ENCODE measurements at regions not wholly inside any gene's neighbourhood (a gene's known extent, or its start where the extent isn't known, plus 50 kb on each side); places are given as distances from the start of the nearest gene placed in this dataset.

DNA sequence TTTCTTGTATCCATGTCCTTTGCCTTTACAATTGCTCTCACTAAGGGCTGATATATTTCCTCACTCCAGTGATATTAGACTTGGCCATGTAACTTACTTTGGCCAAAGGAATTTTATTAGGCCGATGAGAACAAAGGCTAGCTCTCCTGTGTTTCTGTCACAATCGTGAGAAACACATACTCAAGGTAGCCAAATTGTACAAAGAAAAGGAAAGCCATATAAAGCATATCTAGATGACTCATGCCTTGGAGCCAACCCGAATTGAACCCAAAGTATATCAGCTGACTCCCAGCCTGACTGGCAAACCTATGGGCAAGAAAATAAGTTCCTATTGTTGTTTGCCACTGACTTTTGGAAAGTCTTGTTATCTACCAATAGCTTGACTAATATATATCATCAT lies 371.7 kb upstream of the LRRC7 start:
- no peak overlapping the region for H3K27ac Mint-ChIP-seq
- peaks cover 7% of the 10 kb centered on the region for H3K27me3 Mint-ChIP-seq (ENCODE audit: low read depth)
- no peak overlapping the region for H3K4me3 Mint-ChIP-seq
- peaks cover 4% of the 10 kb centered on the region for H3K4me1 Mint-ChIP-seq
- H3K9me3 Mint-ChIP-seq, result no peaks in the 10 kb centered on the region
- TF ChIP-seq, protein P1, sequence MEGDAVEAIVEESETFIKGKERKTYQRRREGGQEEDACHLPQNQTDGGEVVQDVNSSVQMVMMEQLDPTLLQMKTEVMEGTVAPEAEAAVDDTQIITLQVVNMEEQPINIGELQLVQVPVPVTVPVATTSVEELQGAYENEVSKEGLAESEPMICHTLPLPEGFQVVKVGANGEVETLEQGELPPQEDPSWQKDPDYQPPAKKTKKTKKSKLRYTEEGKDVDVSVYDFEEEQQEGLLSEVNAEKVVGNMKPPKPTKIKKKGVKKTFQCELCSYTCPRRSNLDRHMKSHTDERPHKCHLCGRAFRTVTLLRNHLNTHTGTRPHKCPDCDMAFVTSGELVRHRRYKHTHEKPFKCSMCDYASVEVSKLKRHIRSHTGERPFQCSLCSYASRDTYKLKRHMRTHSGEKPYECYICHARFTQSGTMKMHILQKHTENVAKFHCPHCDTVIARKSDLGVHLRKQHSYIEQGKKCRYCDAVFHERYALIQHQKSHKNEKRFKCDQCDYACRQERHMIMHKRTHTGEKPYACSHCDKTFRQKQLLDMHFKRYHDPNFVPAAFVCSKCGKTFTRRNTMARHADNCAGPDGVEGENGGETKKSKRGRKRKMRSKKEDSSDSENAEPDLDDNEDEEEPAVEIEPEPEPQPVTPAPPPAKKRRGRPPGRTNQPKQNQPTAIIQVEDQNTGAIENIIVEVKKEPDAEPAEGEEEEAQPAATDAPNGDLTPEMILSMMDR (IDR thresholded peaks at IDR 0.05; ENCODE audit: unreplicated experiment in 3 of 3), result no peak
- no peaks in the 10 kb centered on the region for H3K36me3 Mint-ChIP-seq (ENCODE audit: low read depth)

DNA sequence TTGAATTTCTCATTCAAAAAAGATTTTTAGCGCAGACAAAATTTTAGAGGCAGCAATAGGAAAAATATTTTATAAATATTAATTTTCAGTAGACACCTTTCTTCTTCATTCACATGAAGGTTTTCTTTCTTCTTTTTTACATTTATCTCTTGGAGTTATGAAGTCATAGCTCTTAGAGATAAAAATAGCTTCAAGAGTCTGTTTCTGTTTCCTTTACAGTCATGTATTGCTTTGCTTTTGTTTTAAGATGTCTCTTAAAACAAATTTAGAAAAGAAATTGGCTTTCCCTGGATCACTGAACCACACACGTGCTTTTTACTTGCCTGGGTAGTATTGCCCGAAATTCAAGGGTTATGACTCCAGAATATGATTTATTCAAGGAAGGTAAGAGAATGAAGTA lies 369.9 kb upstream of the LRRC7 start:
- Mint-ChIP-seq H3K9me3 (peaks cover 3% of the 10 kb centered on the region), H3K27me3 (ENCODE audit: low read depth) (peaks cover 6% of the 10 kb centered on the region), H3K36me3 (ENCODE audit: low read depth) (no peaks in the 10 kb centered on the region), H3K27ac (no peak overlapping the region), H3K4me3 (no peak overlapping the region), H3K4me1 (no peaks in the 10 kb centered on the region)
- TF ChIP-seq, protein P1 (IDR thresholded peaks at IDR 0.05; ENCODE audit: unreplicated experiment in 3 of 3), result no peak

DNA sequence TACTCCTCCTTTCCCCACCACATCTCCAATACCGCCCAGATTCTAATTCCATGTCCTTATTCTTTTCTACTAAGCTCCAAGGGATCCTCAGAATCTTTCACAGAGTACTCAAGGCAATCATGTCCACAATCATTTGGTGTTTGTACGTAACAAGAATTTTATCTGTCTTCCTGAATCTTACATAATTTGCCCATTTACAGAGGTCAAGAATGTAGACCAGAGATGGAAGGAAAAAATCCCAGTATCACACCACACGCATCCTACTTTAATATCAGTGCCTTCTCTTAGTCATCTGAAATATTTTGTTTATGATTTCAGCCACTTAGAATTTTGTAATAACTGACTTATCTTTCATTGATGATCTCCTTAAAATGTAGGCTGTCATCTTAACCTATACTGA lies 366.0 kb upstream of the LRRC7 start:
- H3K27ac Mint-ChIP-seq, result no peak overlapping the region
- peaks cover 17% of the 10 kb centered on the region for H3K9me3 Mint-ChIP-seq
- no peaks in the 10 kb centered on the region for H3K4me1 Mint-ChIP-seq
- H3K36me3 Mint-ChIP-seq (ENCODE audit: low read depth), result no peaks in the 10 kb centered on the region
- no peak overlapping the region for H3K4me3 Mint-ChIP-seq
- H3K27me3 Mint-ChIP-seq (ENCODE audit: low read depth), result no peaks in the 10 kb centered on the region
- TF ChIP-seq, protein P1 (IDR thresholded peaks at IDR 0.05; ENCODE audit: unreplicated experiment in 3 of 3), result no peak

DNA sequence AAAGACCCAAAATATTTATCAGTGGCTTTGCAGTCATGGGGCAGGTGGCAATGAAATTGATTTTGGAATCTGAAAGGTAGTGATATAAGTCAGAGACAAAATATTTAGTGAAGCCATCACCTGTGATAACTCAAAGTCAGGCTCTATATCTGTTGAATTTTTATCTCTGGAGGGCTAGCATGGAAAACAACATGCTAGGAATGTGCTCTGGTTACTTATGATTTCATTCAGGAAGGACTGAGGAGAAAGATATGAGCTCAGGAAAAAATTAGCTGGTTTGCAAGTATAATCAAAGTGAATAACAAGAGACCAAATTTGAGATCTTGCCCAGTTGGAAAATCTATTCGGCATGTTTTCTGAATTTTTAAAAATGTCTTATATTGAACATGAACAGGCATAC lies 364.6 kb upstream of the LRRC7 start:
- peaks cover 17% of the 10 kb centered on the region for H3K9me3 Mint-ChIP-seq
- TF ChIP-seq, protein P1 (IDR thresholded peaks at IDR 0.05; ENCODE audit: unreplicated experiment in 3 of 3), result no peak
- H3K27ac Mint-ChIP-seq, result no peak overlapping the region
- no peaks in the 10 kb centered on the region for H3K4me1 Mint-ChIP-seq
- H3K27me3 Mint-ChIP-seq (ENCODE audit: low read depth), result no peaks in the 10 kb centered on the region
- H3K36me3 Mint-ChIP-seq (ENCODE audit: low read depth), result no peaks in the 10 kb centered on the region
- H3K4me3 Mint-ChIP-seq, result no peak overlapping the region

DNA sequence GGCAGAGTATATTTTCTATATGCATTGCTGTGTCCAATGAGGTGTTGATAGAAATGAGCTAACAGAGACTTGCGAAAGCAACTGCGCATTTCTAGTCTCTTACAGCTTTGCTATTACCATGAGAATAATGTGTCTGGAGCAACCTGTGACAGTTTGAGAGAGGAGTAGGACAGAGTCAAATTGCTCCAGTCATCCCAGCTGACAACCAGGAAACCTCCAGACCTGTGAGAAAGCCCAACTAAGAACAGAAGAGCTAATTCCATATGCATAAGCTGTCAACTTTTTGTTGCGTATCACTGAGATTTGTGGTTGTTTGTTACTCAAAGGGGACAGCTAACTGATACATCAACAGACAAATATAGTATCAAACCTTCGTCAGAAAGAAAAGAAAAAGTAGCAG lies 354.1 kb upstream of the LRRC7 start:
- no peaks in the 10 kb centered on the region for H3K36me3 Mint-ChIP-seq (ENCODE audit: low read depth)
- no peak overlapping the region for H3K4me3 Mint-ChIP-seq
- H3K9me3 Mint-ChIP-seq, result no peaks in the 10 kb centered on the region
- TF ChIP-seq, protein P1 (IDR thresholded peaks at IDR 0.05; ENCODE audit: unreplicated experiment in 3 of 3), result no peak
- H3K27me3 Mint-ChIP-seq (ENCODE audit: low read depth), result no peaks in the 10 kb centered on the region
- no peaks in the 10 kb centered on the region for H3K4me1 Mint-ChIP-seq
- H3K27ac Mint-ChIP-seq, result no peak overlapping the region

DNA sequence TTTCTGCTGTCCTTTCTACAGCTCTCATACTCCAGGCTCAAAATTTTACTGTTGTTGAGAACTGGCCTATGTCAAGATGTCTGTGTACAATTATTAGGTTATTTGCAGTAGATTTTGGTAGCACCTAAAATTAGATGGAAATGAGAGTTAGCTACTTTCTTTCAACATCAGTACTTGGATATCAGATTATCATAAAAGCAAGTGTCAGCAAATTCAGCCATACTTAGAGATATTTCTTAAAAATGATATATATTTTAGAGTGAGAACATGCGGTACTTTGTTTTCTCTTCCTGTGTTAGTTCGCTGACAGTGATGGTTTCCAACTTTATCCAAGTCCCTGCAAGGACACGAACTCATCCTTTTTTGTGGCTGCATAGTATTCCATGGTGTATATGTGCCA lies 351.8 kb upstream of the LRRC7 start:
- Mint-ChIP-seq H3K27ac (no peak overlapping the region), H3K36me3 (ENCODE audit: low read depth) (no peaks in the 10 kb centered on the region), H3K4me3 (no peak overlapping the region), H3K27me3 (ENCODE audit: low read depth) (no peaks in the 10 kb centered on the region), H3K4me1 (no peaks in the 10 kb centered on the region), H3K9me3 (no peaks in the 10 kb centered on the region)
- TF ChIP-seq, protein P1 (IDR thresholded peaks at IDR 0.05; ENCODE audit: unreplicated experiment in 3 of 3), result no peak

All from nephron (organoid).